SK-N-SH treated with all-trans-retinoic acid at 6 μM for 48 hours (cell line): ENCODE measurements at regions not wholly inside any gene's neighbourhood (a gene's known extent, or its start where the extent isn't known, plus 50 kb on each side); places are given as distances from the start of the nearest gene placed in this dataset.

Source experiments
- ATAC-seq: fragments of 200-7000 bp; cut with Tn5 transposase; 3 replicates; pipeline ENCODE4 v1.9.1; 2020; ENCODE audit warnings: mild to moderate bottlenecking, moderate library complexity
- ARNTL ChIP-seq: fragments of 450-650 bp; formaldehyde crosslinking; IDR thresholded peaks from 2 replicates; pipeline ENCODE4 v1.5.0; 2020; ENCODE audit warnings: low read depth, mild to moderate bottlenecking, moderate library complexity, borderline replicate concordance
- BACH2 ChIP-seq: fragments of 250-450 bp; sonication (Bioruptor Pico); IDR thresholded peaks from 2 replicates; pipeline ENCODE4 v1.9.0; 2021; ENCODE audit warnings: mild to moderate bottlenecking, borderline replicate concordance
- CSDC2 ChIP-seq: fragments of 250-450 bp; sonication (Bioruptor Pico); IDR thresholded peaks from 2 replicates; pipeline ENCODE4 v1.5.0; 2020; ENCODE audit warnings: mild to moderate bottlenecking, moderate library complexity
- ESRRG ChIP-seq: fragments of 250-450 bp; sonication (Bioruptor Pico); IDR thresholded peaks from 2 replicates; pipeline ENCODE4 v1.6.1; 2021; ENCODE audit warnings: mild to moderate bottlenecking
- GLIS3 ChIP-seq: fragments of 250-450 bp; sonication (Bioruptor Pico); IDR thresholded peaks from 2 replicates; pipeline ENCODE4 v1.5.0; 2020; ENCODE audit warnings: mild to moderate bottlenecking, moderate library complexity
- ISL1 ChIP-seq: fragments of 250-450 bp; sonication (Bioruptor Pico); IDR thresholded peaks from 2 replicates; pipeline ENCODE4 v2.1.2; 2022; ENCODE audit warnings: mild to moderate bottlenecking, moderate library complexity
- OSR1 ChIP-seq: fragments of 250-450 bp; sonication (Bioruptor Pico); IDR thresholded peaks from 2 replicates; pipeline ENCODE4 v1.8.0; 2022; ENCODE audit warnings: moderate library complexity, mild to moderate bottlenecking, inconsistent platforms
- PPARA ChIP-seq: fragments of 250-450 bp; sonication (Bioruptor Pico); IDR thresholded peaks from 2 replicates; pipeline ENCODE4 v1.5.0; 2020; ENCODE audit warnings: mild to moderate bottlenecking, borderline replicate concordance
- RARB ChIP-seq: fragments of 250-450 bp; sonication (Bioruptor Pico); IDR thresholded peaks from 2 replicates; pipeline ENCODE4 v1.8.0; 2021; ENCODE audit warnings: mild to moderate bottlenecking, moderate library complexity
- SNAI2 ChIP-seq: fragments of 250-450 bp; sonication (Bioruptor Pico); IDR thresholded peaks from 2 replicates; pipeline ENCODE4 v1.5.0; 2020; ENCODE audit warnings: mild to moderate bottlenecking, moderate library complexity
- TCF4 ChIP-seq: fragments of 250-450 bp; sonication (Bioruptor Pico); IDR thresholded peaks from 2 replicates; pipeline ENCODE4 v1.8.0; 2021; ENCODE audit warnings: mild to moderate bottlenecking, moderate library complexity, borderline replicate concordance
- TOX ChIP-seq: fragments of 250-450 bp; sonication (Bioruptor Pico); IDR thresholded peaks from 2 replicates; pipeline ENCODE4 v1.8.0; 2021; ENCODE audit warnings: mild to moderate bottlenecking, moderate library complexity, borderline replicate concordance
- ZC3H10 ChIP-seq: fragments of 250-450 bp; sonication (Bioruptor Pico); IDR thresholded peaks from 2 replicates; pipeline ENCODE4 v1.5.1; 2021; ENCODE audit warnings: mild to moderate bottlenecking, moderate library complexity
- ZFP3 ChIP-seq: fragments of 250-450 bp; sonication (Bioruptor Pico); IDR thresholded peaks from 2 replicates; pipeline ENCODE4 v1.5.0; 2020; ENCODE audit warnings: mild to moderate bottlenecking, moderate library complexity
- ZFP30 ChIP-seq: fragments of 450-650 bp; formaldehyde crosslinking; IDR thresholded peaks from 2 replicates; pipeline ENCODE4 v1.5.0; 2022; ENCODE audit warnings: mild to moderate bottlenecking, moderate library complexity
- ZNF565 ChIP-seq: fragments of 450-650 bp; formaldehyde crosslinking; conservative IDR thresholded peaks from 2 replicates; pipeline ENCODE4 v1.5.0; 2020; ENCODE audit warnings: low read depth, mild to moderate bottlenecking, moderate library complexity
- ZNF70 ChIP-seq: fragments of 450-650 bp; formaldehyde crosslinking; IDR thresholded peaks from 2 replicates; pipeline ENCODE4 v1.5.0; 2020; ENCODE audit warnings: mild to moderate bottlenecking, moderate library complexity
- ZNF8 ChIP-seq: fragments of 450-650 bp; formaldehyde crosslinking; IDR thresholded peaks from 2 replicates; pipeline ENCODE4 v1.5.0; 2020; ENCODE audit warnings: mild to moderate bottlenecking, moderate library complexity
- TF ChIP-seq, protein P1 (sequence below): fragments of 250-450 bp; sonication (Bioruptor Pico); IDR thresholded peaks from 2 replicates; pipeline ENCODE4 v1.5.1; 2021; ENCODE audit warnings: mild to moderate bottlenecking, moderate library complexity
- TF ChIP-seq, protein P2 (sequence below): fragments of 250-450 bp; sonication (Bioruptor Pico); IDR thresholded peaks from 2 replicates; pipeline ENCODE4 v1.8.0; 2020; ENCODE audit warnings: mild to moderate bottlenecking, moderate library complexity, borderline replicate concordance
- TF ChIP-seq, protein P3 (sequence below): fragments of 250-450 bp; sonication (Bioruptor Pico); IDR thresholded peaks from 2 replicates; pipeline ENCODE4 v1.8.0; 2021; ENCODE audit warnings: low read depth, mild to moderate bottlenecking, moderate library complexity, borderline replicate concordance
- TF ChIP-seq, protein P4 (sequence below): fragments of 250-450 bp; sonication (Bioruptor Pico); IDR thresholded peaks from 2 replicates; pipeline ENCODE4 v1.5.1; 2020; ENCODE audit warnings: low read depth, mild to moderate bottlenecking, moderate library complexity
- TF ChIP-seq, protein P5 (sequence below): fragments of 250-450 bp; sonication (Bioruptor Pico); IDR thresholded peaks from 2 replicates; pipeline ENCODE4 v1.5.0; 2020; ENCODE audit warnings: mild to moderate bottlenecking, moderate library complexity

DNA sequence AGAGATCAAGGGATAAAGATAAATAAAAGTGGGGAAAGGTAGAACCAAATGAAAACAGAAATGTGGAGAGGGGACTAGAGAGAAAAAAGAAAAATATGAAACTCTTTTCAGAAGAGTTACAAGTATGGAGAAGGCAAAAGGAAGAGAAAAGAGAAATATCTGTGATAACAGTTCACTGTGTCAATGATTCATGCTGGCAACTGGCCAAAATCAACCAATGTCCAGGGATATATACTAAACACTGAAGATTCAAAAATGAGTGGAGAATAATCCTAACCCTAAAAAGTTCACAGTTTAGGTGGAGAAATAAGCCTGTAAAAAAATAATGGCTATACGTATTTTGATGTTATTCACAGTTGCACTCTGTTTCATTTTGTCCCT, 372.3 kb upstream of the KITLG start:
- TF ChIP-seq, protein P1, sequence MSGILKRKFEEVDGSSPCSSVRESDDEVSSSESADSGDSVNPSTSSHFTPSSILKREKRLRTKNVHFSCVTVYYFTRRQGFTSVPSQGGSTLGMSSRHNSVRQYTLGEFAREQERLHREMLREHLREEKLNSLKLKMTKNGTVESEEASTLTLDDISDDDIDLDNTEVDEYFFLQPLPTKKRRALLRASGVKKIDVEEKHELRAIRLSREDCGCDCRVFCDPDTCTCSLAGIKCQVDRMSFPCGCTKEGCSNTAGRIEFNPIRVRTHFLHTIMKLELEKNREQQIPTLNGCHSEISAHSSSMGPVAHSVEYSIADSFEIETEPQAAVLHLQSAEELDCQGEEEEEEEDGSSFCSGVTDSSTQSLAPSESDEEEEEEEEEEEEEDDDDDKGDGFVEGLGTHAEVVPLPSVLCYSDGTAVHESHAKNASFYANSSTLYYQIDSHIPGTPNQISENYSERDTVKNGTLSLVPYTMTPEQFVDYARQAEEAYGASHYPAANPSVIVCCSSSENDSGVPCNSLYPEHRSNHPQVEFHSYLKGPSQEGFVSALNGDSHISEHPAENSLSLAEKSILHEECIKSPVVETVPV (CRISPR knock-in tag), result no peak
- TF ChIP-seq ZNF8, result no peak
- no peak for TF ChIP-seq ISL1 (CRISPR knock-in tag)
- no peak for TF ChIP-seq RARB (CRISPR knock-in tag)
- no peak for TF ChIP-seq TOX
- no peak for TF ChIP-seq BACH2 (CRISPR knock-in tag)
- TF ChIP-seq SNAI2 (CRISPR knock-in tag), result no peak
- no peak for TF ChIP-seq ARNTL (CRISPR knock-in tag)
- TF ChIP-seq ZC3H10 (CRISPR knock-in tag), result no peak
- TF ChIP-seq, protein P2, sequence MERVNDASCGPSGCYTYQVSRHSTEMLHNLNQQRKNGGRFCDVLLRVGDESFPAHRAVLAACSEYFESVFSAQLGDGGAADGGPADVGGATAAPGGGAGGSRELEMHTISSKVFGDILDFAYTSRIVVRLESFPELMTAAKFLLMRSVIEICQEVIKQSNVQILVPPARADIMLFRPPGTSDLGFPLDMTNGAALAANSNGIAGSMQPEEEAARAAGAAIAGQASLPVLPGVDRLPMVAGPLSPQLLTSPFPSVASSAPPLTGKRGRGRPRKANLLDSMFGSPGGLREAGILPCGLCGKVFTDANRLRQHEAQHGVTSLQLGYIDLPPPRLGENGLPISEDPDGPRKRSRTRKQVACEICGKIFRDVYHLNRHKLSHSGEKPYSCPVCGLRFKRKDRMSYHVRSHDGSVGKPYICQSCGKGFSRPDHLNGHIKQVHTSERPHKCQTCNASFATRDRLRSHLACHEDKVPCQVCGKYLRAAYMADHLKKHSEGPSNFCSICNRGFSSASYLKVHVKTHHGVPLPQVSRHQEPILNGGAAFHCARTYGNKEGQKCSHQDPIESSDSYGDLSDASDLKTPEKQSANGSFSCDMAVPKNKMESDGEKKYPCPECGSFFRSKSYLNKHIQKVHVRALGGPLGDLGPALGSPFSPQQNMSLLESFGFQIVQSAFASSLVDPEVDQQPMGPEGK, result no peak
- TF ChIP-seq ZNF70 (CRISPR knock-in tag), result no peak
- TF ChIP-seq OSR1 (CRISPR knock-in tag), result no peak
- TF ChIP-seq, protein P3, sequence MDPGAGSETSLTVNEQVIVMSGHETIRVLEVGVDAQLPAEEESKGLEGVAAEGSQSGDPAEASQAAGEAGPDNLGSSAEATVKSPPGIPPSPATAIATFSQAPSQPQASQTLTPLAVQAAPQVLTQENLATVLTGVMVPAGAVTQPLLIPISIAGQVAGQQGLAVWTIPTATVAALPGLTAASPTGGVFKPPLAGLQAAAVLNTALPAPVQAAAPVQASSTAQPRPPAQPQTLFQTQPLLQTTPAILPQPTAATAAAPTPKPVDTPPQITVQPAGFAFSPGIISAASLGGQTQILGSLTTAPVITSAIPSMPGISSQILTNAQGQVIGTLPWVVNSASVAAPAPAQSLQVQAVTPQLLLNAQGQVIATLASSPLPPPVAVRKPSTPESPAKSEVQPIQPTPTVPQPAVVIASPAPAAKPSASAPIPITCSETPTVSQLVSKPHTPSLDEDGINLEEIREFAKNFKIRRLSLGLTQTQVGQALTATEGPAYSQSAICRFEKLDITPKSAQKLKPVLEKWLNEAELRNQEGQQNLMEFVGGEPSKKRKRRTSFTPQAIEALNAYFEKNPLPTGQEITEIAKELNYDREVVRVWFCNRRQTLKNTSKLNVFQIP, result no peak
- TF ChIP-seq TCF4 (CRISPR knock-in tag), result no peak
- no peak for TF ChIP-seq ZNF565 (CRISPR knock-in tag)
- no peak for TF ChIP-seq PPARA (CRISPR knock-in tag)
- TF ChIP-seq, protein P4, sequence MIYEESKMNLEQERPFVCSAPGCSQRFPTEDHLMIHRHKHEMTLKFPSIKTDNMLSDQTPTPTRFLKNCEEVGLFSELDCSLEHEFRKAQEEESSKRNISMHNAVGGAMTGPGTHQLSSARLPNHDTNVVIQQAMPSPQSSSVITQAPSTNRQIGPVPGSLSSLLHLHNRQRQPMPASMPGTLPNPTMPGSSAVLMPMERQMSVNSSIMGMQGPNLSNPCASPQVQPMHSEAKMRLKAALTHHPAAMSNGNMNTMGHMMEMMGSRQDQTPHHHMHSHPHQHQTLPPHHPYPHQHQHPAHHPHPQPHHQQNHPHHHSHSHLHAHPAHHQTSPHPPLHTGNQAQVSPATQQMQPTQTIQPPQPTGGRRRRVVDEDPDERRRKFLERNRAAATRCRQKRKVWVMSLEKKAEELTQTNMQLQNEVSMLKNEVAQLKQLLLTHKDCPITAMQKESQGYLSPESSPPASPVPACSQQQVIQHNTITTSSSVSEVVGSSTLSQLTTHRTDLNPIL, result no peak
- TF ChIP-seq CSDC2, result no peak
- TF ChIP-seq ESRRG, result no peak
- no peak for TF ChIP-seq GLIS3 (CRISPR knock-in tag)
- TF ChIP-seq, all 23 proteins: peak for 0
- ATAC-seq, result no peak

DNA sequence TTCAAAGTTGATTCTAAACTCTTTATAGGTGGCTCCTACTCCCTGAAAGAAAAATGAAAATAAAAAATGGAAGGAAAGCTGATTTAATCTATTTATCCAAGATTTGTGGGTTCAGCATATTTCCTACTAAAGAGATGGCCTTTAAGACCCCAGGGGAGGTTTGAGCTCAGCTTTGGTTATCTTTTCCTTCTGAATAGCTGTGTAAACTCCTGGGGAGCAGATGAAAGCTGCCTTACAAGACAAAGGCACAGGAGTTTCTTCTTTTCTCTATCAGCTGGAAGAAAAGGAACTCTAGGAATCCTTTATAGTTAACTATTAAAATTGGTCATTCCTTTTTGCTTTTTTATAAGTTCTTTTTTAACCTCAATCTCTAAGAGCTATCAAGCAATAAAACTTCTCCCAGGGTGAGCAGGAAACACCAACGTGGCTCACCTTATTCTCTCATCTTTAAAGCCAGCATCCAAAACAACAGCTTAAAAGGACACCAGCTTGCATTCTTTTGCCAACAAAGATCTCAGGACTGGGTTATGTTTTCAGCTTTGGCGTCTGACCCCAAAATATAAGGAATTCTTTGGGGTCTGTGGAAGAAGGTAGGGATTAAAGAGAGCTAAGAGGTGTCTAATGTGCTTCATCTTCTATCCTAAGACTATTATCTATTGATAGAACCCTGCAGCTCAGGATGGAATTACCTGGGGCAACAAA, 371.7 kb upstream of the KITLG start:
- no peak for ATAC-seq
- TF ChIP-seq ZFP3 (no peak), TOX (no peak), OSR1 (CRISPR knock-in tag) (no peak), ARNTL (CRISPR knock-in tag) (no peak), ZNF8 (no peak), ZNF565 (CRISPR knock-in tag) (no peak), ZFP30 (no peak), SNAI2 (CRISPR knock-in tag) (no peak), ESRRG (no peak), PPARA (CRISPR knock-in tag) (no peak), ISL1 (CRISPR knock-in tag) (no peak), GLIS3 (CRISPR knock-in tag) (no peak)
- TF ChIP-seq, protein P4, result no peak
- TF ChIP-seq, protein P3, result no peak
- TF ChIP-seq, protein P5, sequence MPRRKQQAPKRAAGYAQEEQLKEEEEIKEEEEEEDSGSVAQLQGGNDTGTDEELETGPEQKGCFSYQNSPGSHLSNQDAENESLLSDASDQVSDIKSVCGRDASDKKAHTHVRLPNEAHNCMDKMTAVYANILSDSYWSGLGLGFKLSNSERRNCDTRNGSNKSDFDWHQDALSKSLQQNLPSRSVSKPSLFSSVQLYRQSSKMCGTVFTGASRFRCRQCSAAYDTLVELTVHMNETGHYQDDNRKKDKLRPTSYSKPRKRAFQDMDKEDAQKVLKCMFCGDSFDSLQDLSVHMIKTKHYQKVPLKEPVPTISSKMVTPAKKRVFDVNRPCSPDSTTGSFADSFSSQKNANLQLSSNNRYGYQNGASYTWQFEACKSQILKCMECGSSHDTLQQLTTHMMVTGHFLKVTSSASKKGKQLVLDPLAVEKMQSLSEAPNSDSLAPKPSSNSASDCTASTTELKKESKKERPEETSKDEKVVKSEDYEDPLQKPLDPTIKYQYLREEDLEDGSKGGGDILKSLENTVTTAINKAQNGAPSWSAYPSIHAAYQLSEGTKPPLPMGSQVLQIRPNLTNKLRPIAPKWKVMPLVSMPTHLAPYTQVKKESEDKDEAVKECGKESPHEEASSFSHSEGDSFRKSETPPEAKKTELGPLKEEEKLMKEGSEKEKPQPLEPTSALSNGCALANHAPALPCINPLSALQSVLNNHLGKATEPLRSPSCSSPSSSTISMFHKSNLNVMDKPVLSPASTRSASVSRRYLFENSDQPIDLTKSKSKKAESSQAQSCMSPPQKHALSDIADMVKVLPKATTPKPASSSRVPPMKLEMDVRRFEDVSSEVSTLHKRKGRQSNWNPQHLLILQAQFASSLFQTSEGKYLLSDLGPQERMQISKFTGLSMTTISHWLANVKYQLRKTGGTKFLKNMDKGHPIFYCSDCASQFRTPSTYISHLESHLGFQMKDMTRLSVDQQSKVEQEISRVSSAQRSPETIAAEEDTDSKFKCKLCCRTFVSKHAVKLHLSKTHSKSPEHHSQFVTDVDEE (CRISPR knock-in tag), result no peak
- TF ChIP-seq, protein P2, result no peak
- TF ChIP-seq, protein P1 (CRISPR knock-in tag), result no peak
